ENCODE measurements at regions not wholly inside any gene's neighbourhood (a gene's known extent, or its start where the extent isn't known, plus 50 kb on each side); places are given as distances from the start of the nearest gene placed in this dataset.

DNA sequence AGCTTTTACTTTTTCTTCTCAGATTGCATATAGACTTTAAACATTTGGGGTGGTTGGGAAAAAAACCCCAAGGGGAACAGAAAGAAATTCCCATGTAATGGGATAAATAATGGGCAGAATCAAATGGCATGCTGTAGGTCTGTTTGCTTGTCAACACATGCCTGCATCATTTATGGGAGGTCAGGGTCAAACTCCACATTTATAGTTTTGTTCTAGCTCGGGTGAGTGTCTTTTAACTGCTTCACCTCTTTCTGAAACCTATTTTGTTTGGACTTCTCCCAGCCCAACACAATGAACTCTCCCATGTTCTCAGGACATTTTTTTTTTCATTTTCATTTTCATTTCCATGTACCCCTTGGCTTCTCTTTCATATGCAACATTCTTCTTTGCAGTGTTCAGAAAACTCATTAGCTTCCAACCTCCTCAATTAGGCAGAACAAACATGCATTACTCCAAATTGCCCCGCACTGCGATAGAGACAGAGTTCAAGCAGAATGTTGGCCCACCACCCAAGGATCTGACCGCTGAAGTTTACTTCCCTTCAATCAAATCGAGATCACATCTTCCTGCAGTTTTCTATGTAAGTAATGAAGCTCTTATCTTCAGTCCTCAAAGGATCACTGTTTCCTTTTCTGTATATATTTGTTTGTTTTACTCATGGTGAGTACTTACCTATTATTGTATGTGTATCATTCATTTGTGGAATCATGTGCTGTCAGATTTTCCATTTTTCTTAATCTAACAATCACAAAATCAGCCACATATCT, 354.6 kb downstream of the ZSWIM6 start:
- DNase-seq (ENCODE audit: low read depth), result no peak

GRCh38 chr5:61687371-61687770, 355.3 kb downstream of the ZSWIM6 start:
- no peak for DNase-seq (ENCODE audit: low read depth)

DNA sequence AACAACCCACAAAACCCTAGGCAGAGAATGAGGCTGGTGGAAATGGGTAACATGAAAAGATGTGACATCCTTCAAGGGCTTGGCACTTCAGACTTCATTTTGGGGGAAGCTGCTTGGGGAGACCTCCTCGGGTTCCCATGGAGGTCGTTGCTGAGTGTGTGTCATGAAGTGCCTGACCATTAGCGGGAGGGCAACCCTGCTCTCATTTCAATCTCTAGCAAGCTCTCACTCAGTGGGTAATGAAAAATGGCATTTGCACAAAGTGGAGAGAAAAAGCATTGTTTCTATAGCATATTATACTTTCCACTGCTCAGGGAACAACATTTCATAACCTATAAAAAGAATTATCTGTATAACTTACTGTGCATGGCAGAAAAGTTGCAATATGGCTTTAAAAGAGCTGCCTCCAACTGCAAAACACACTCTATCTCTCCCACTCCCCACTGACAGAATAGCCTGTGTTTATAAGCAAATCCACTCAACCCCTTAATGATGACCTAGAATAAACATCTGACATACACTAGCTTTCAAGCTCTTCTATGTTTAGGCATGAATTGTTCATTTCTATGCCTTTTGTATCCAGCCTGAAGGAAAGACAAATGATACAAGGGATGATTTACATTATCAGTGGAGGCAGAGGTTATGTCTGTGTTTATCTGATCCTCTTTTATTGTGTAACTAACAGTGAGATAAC, 357.2 kb downstream of the ZSWIM6 start:
- no peak for DNase-seq (ENCODE audit: low read depth)

GRCh38 chr5:61697809-61698558, 365.9 kb downstream of the ZSWIM6 start:
- DNase-seq (ENCODE audit: low read depth), result no peak

GRCh38 chr5:61701877-61702602, 370.0 kb downstream of the ZSWIM6 start:
- DNase-seq (ENCODE audit: low read depth), result no peak

- DNase-seq (ENCODE audit: low read depth), result no peak
Measured at GRCh38 chr5:61702784-61703183, 370.7 kb downstream of the ZSWIM6 start.

DNA sequence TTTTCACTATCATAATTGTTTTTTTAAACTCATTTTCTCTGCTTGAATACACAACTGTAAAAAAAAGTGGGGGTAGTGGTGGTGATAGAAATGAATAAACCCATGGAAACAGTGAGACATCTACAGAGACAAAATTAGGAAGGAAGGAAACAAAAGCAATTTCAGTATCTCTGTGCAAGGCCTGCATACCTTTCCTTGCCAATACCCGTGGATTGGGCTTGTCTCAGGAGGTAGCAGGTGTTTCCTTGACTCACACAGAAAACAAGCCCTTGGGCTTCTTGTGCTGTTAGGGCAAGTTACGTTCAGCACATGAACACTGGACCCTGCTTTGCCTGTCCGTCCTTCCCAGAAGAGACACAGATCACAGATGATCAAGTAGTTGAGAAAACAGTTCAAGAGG, 372.2 kb downstream of the ZSWIM6 start:
- DNase-seq (ENCODE audit: low read depth), result no peak

- no peak for DNase-seq (ENCODE audit: low read depth)
Measured at GRCh38 chr5:61706751-61707150, 374.7 kb downstream of the ZSWIM6 start.

DNA sequence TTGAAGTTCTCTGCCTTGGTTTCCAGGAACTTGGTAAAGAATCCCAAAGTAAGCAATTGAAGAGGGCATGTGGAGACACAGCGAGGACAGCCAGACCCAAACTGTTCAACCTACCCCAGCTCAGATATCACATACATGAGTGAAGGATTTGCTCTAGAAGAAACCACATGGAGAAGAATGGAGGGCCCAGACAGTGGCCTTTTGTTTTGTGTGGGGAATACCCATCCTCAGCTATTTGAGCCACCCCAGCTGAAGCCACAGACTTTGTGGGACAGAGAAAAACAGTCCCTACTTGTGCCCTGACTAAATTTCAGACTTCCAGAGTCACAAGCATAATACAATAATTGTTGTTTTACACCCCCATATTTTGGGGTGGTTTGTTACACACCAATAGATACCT, 387.1 kb downstream of the ZSWIM6 start:
- no peak for DNase-seq (ENCODE audit: low read depth)

DNA sequence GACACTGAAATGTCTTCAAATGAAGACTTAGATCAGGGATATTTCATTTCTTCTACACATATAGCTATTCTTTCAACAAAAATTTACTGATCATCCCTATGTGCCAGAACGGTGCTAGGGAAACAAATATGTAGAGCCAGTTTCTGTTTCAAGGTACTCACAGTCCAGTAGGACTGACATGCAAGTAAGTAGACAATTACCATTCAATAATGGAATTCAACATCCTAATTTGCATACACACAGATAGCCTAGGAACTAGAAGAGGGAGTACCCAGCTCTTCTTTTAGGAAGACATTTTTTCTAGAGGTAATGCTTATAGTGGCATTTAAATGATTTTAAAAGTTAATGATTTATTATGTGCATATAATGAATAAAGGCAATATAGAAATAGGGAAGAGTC, 388.8 kb downstream of the ZSWIM6 start:
- DNase-seq (ENCODE audit: low read depth), result no peak

DNA sequence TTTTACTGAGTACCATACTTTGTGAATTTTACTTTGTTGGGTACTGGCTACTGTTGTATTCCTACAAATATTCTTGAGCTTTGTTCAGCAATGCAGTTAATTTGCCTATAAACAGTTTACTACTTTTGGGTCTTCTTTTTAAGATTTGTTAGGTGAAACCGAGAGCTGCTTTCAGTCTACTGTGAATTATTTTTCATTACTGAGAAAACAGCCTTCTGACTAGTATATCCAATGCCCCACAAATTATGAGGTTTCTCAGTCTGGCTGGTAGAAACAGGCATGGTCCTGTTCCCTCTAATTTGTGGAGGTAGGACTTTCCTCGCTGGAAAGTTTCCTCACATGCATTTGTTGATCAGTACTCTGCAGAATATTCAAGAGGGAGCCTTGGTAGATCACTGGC, 392.0 kb downstream of the ZSWIM6 start:
- no peak for DNase-seq (ENCODE audit: low read depth)

GRCh38 chr5:61728287-61728686, 396.2 kb downstream of the ZSWIM6 start:
- no peak for DNase-seq (ENCODE audit: low read depth)

GRCh38 chr5:61730866-61731265, 398.8 kb downstream of the ZSWIM6 start:
- DNase-seq (ENCODE audit: low read depth), result no peak

DNA sequence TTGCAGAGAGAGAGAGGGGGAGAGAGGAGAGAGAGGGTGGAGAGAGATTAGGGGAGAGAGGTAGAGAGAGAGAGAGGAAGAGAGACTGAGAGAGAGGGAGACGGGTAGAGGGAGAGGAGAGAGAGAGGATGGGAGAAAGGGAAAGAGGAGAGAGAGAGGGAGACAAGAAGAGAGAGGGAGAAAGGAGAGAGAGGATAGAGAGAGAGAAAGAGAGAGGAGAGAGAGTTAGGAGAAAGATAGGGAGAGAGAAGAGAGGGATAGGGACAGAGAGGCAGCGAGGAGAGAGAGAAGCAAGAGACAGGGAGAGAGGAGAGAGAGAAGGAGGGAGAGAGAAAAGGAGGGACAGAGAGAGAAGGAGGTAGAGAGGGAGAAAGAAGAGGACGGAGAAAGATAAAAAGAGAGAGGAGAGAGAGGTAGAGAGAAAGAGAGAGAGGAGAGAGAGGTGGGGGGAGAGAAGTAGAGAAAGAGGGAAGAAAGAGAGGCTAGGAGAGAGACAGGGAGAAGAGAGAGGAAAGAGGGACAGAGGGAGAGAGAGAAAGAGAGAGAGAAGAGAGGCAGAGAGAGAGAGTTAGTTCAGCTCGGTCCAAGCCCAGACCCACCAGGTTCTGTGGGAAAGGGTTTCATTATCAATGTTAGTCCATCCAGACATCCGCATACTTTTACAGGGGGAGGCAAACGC, 399.3 kb downstream of the ZSWIM6 start:
- no peak for DNase-seq (ENCODE audit: low read depth)

DNA sequence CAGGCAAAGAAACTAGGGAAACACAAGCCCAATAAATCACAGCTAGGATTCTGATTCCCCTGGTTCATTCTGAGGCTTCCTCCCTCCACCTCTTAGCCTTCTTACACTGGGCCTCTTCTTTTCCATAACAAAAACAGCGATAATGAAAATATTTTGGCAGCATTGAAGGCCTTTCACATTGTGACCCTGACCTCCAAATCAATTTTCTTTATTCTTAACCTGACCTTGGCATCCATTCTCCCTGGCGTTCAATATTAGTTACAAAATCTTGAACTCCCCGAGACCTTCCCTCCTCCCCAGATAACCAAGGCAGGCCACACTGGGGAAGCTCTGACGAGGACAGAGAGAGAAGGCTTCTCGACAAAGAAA, 399.9 kb downstream of the ZSWIM6 start:
- DNase-seq (ENCODE audit: low read depth), result no peak

- no peak for DNase-seq (ENCODE audit: low read depth)
Measured at GRCh38 chr5:61732369-61732768, 400.3 kb downstream of the ZSWIM6 start.

DNA sequence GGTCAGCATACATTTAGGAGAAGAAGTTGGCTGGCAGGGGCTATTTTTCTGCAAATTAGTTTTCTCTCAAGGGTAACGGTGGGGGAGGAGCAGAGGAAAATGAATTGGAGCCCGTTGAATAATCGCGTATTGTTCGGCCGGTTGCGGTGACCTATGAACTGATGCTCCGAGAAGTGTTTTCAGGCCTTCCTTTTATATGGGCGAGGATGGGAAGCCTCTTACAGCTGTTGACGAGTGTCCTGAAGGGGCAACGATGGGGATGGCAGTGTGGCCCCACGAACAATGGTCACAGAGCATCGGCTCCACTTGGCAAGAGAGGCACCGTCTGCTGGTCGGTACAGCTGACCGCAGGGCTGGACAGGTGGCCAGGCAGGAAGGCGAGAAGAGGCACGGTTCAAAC, 400.7 kb downstream of the ZSWIM6 start:
- DNase-seq (ENCODE audit: low read depth), result no peak

DNA sequence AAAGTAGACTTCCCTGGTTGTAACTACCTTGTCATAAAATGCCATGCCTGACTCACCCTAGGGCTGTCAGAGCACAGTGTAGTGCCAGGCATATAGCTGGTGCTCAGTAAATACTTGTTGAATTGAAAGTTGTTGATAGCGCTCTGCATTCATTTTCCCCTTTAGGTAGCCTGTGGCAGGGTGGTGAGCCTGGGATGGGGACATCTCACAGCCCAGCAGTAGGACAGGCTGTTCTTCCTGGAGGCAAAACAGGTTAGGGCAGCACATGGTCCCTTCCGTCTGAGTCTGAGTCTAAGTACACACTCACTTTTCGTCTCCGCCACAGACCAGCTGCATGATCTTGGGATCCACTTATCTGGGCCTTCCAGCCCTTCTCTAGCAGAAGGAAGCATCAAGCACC, 401.9 kb downstream of the ZSWIM6 start:
- DNase-seq (ENCODE audit: low read depth), result no peak

DNA sequence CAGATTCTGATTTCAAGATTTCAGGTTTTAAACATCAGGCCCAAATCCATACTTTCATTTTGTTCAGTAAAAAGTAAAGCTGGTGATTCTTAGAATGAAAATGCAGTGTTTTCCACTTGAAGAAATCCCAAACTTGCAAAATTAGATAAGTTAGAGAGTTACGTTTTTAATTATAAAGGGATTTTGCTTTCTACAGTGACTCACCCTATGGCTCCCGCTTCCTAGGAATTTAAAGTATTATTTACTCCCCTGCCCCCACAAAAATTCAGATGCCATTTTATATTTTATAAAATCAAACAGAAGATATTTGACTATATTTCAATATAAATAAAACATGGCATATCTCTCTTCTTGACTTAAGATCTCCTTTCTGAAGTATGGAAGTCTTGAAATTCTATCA, 402.9 kb downstream of the ZSWIM6 start:
- DNase-seq (ENCODE audit: low read depth), result no peak

DNA sequence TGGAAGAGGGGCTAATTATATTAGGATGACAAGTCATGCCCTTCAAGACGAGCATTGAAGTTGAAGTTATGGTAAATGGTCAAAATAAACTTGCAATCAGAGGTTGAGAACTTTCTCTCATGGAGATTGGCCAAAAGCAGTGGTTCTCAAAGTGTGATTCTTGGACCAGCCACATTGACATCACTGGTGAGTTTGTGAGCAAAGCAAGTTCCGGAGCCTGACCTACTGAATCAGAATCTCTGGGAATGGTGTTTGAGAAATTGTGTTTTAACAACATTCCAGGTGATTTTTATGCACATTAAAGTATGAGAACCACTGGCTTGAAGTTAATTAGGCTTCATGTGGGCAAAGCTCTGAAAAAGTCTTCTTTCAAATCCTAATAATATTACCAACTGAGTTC, 403.5 kb downstream of the ZSWIM6 start:
- no peak for DNase-seq (ENCODE audit: low read depth)

GRCh38 chr5:61735995-61736394, 403.9 kb downstream of the ZSWIM6 start:
- no peak for DNase-seq (ENCODE audit: low read depth)
